ENCODE measurements at regions not wholly inside any gene's neighbourhood (a gene's known extent, or its start where the extent isn't known, plus 50 kb on each side); places are given as distances from the start of the nearest gene placed in this dataset.

DNA sequence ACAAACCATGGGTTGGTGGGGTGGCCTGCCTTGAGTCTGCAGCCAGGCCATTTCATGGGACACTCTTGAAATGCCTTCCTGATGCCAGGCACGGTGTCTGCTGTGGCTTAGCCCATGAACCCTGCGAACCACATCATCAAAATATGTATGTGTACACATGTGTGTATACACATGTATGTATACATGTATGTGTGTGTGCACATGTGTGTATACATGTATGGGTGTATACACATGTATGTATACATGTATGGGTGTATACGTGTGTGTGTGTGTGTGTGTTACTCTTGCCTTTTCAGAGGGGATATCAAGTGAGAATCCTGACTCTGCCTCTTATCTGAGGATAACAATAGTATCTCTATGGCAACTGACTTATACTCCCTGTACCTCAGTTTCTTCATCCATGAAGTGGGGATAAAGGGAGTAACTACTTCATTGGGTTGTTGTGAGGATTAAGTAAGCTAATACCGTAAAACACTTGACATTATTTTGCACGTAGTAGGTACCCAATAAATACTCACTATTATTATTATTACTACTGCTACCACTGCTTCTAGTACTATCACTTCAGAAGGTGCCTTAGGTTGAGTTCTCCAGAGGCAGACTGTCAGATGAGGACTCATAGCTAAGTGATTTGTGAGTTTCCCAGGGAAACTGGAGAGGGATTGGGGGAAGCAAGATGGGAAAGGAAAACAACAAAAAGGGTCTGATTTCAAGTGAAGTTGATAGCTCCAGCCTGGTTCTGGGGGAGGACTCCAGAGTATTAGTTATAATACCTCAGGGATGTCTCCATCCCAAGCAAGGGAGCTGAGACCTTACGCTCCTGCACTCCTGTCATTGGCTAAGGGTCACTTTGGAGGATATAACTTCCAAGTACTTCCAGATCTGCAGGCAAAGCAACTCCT, 110.5 kb downstream of the VEGFA start:
- CTCF ChIA-PET, result interaction anchor here (0.6 to 1.3 kb wide), 2 partner anchors 18 to 72 kb away, joined by 4 read pairs; no protein-coding TSS in a partner anchor
- Mint-ChIP-seq H3K4me1 (no peaks in the 10 kb centered on the region), H3K4me3 (no peak overlapping the region), H3K9me3 (no peaks in the 10 kb centered on the region), H3K27me3 (no peaks in the 10 kb centered on the region), H3K36me3 (ENCODE audit: low read depth) (no peaks in the 10 kb centered on the region), H3K27ac (no peak overlapping the region)
- POLR2A ChIA-PET, result no interaction called here
- DNase-seq, result no peak

DNA sequence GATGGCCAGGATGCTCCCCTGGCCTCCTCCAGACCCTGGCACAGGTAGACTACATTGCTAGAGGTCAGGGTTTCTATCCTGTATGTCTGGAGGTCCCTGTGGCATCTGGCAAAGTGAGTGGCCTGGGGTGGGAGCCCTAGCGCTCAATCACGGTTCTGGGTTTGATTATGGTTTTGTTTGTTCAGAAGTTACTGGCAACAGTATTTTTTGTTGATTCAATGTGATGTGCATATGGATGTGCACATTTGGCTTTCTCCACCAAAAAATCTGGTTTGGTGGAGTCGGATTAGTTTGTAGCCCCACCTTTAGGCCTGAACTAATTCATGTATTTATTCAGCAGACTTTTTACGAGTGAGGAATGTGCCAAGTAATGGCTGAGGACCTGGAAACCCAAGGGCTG, 109.7 kb downstream of the VEGFA start:
- Mint-ChIP-seq H3K27ac (no peak overlapping the region), H3K9me3 (no peaks in the 10 kb centered on the region), H3K36me3 (ENCODE audit: low read depth) (no peaks in the 10 kb centered on the region), H3K4me1 (no peaks in the 10 kb centered on the region), H3K27me3 (no peaks in the 10 kb centered on the region), H3K4me3 (no peak overlapping the region)
- CTCF ChIA-PET, result no interaction called here
- DNase-seq, result no peak
- POLR2A ChIA-PET, result no interaction called here

DNA sequence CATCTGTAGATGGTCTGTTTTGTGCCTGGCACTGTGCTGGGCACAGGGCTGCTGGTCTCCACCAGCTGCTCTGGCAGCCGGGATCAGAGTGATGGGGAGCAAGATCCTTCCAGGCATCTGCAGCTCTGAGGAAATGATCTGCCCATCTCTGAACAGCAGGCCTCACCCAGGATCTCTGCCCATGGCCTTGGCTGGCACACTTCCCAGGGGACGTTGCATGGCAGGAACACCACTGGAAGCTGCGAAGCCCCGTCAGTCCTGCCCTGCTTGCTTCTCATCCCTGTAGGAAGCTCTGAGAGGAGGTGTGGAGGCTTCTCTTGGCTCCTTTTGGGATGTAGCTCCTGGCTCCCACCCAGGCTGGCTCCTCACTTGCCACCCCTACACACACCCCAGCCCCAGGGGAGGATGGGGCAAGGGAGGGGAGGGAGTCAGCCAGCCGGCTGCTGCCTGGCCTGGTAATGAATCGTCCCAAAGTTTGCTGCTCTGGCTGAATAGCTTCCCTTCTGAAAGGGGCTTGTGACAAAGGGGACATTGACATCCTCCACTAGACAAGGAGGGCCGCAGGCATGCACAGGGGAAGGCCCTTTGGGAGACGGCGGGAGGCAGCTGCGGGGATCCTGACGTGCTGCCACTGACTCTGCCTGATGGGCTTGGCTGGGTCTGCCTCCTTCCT, 108.9 kb downstream of the VEGFA start:
- Mint-ChIP-seq H3K4me1 (no peaks in the 10 kb centered on the region), H3K27me3 (no peaks in the 10 kb centered on the region), H3K36me3 (ENCODE audit: low read depth) (no peaks in the 10 kb centered on the region), H3K4me3 (no peak overlapping the region), H3K9me3 (no peaks in the 10 kb centered on the region), H3K27ac (no peak overlapping the region)
- no peak for DNase-seq
- CTCF ChIA-PET, result interaction anchor here (0.5 to 0.9 kb wide), 2 partner anchors 19 to 27 kb away, joined by 3 read pairs; no protein-coding TSS in a partner anchor
- POLR2A ChIA-PET, result no interaction called here

DNA sequence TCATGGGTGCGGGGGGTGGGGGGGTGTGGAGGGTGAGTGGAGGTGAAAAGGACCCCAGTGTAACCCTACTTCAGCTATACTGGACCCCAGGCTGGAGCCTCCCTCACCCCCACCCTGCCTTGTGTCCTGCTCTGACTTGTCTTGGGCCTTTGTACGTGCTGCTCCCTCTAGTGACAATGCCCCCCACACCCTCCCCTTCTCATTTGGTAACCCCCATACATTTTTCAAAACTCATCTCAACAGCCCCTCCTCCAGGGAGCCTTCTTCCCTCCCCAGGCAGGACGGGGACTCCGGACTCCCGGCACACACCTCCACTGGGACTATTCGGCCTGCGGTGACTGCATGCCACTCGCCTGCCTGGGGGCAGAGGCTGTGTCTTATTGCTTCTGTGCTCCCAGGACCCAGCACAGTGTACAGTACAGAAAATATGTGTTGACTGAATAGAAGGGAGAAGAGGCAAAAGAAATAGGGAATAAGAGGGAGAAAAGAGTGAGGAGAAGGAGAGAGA, 108.2 kb downstream of the VEGFA start:
- no peaks in the 10 kb centered on the region for H3K9me3 Mint-ChIP-seq
- CTCF ChIA-PET, result no interaction called here
- DNase-seq, result no peak
- H3K4me3 Mint-ChIP-seq, result no peak overlapping the region
- no peak overlapping the region for H3K27ac Mint-ChIP-seq
- no peaks in the 10 kb centered on the region for H3K36me3 Mint-ChIP-seq (ENCODE audit: low read depth)
- no peaks in the 10 kb centered on the region for H3K4me1 Mint-ChIP-seq
- no peaks in the 10 kb centered on the region for H3K27me3 Mint-ChIP-seq
- POLR2A ChIA-PET, result no interaction called here

- no peak overlapping the region for H3K27ac Mint-ChIP-seq
- CTCF ChIA-PET, result no interaction called here
- H3K4me3 Mint-ChIP-seq, result no peak overlapping the region
- POLR2A ChIA-PET, result no interaction called here
- H3K27me3 Mint-ChIP-seq, result no peaks in the 10 kb centered on the region
- no peak for DNase-seq
- no peaks in the 10 kb centered on the region for H3K4me1 Mint-ChIP-seq
- H3K9me3 Mint-ChIP-seq, result no peaks in the 10 kb centered on the region
- no peaks in the 10 kb centered on the region for H3K36me3 Mint-ChIP-seq (ENCODE audit: low read depth)
Observed at GRCh38 chr6:43877463-43878126, 107.6 kb downstream of the VEGFA start.

- no peak overlapping the region for H3K27ac Mint-ChIP-seq
- no peaks in the 10 kb centered on the region for H3K27me3 Mint-ChIP-seq
- H3K9me3 Mint-ChIP-seq, result no peaks in the 10 kb centered on the region
- H3K36me3 Mint-ChIP-seq (ENCODE audit: low read depth), result no peaks in the 10 kb centered on the region
- ChIA-PET CTCF (no interaction called here), POLR2A (no interaction called here)
- no peak for DNase-seq
- H3K4me3 Mint-ChIP-seq, result no peak overlapping the region
- H3K4me1 Mint-ChIP-seq, result no peaks in the 10 kb centered on the region
Observed at GRCh38 chr6:43877036-43877435, 107.0 kb downstream of the VEGFA start.

- Mint-ChIP-seq H3K9me3 (no peaks in the 10 kb centered on the region), H3K27ac (no peak overlapping the region), H3K4me3 (no peak overlapping the region), H3K4me1 (no peaks in the 10 kb centered on the region), H3K36me3 (ENCODE audit: low read depth) (no peaks in the 10 kb centered on the region), H3K27me3 (no peaks in the 10 kb centered on the region)
- CTCF ChIA-PET, result no interaction called here
- POLR2A ChIA-PET, result no interaction called here
- no peak for DNase-seq
Observed at GRCh38 chr6:43876602-43877001, 106.6 kb downstream of the VEGFA start.

DNA sequence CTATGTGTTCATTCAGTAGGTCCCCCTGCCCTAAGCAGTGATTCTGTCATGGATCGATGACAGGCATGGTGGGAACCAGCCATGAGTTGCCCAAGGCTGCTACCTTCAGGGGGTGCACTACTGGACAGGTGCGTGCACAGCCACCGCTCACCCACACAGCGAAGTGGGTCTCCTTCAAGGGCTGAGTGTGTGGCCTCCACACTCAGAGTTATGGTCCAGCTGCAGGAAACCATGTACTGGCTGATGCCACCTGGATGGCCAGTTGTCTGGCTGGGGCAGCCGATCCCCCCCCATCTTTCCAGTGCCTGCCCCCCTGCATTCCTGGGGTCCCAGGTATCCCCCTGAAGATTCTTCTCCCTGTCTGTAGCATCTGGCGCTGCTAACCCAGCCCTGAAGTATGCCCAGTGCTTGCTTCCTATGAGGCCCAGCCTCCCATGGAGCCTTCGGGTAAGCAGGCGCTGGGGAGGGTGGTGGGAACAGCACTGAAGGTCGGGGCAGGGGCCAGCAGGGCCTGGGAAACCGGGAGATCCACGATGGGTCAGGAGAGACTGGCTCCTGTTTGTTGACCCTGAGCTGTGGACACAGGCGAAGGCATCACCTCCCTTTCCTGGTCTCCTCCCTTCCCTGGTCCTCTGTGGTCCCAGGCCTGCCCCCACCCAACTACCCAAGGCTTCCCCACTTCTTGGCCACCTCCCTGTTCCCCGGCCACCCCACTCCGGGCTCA, 106.0 kb downstream of the VEGFA start:
- H3K4me3 Mint-ChIP-seq, result no peak overlapping the region
- POLR2A ChIA-PET, result no interaction called here
- H3K36me3 Mint-ChIP-seq (ENCODE audit: low read depth), result no peaks in the 10 kb centered on the region
- DNase-seq, result no peak
- H3K27ac Mint-ChIP-seq, result no peak overlapping the region
- H3K9me3 Mint-ChIP-seq, result no peaks in the 10 kb centered on the region
- no peaks in the 10 kb centered on the region for H3K27me3 Mint-ChIP-seq
- no peaks in the 10 kb centered on the region for H3K4me1 Mint-ChIP-seq
- CTCF ChIA-PET, result no interaction called here

GRCh38 chr6:43874814-43875590, 105.0 kb downstream of the VEGFA start:
- Mint-ChIP-seq H3K27ac (no peak overlapping the region), H3K27me3 (no peaks in the 10 kb centered on the region), H3K4me3 (no peak overlapping the region), H3K36me3 (ENCODE audit: low read depth) (no peaks in the 10 kb centered on the region), H3K4me1 (no peaks in the 10 kb centered on the region), H3K9me3 (no peaks in the 10 kb centered on the region)
- ChIA-PET POLR2A (no interaction called here), CTCF (no interaction called here)
- no peak for DNase-seq

GRCh38 chr6:43873806-43874714, 104.0 kb downstream of the VEGFA start:
- Mint-ChIP-seq H3K36me3 (ENCODE audit: low read depth) (no peaks in the 10 kb centered on the region), H3K27ac (no peak overlapping the region), H3K4me3 (no peak overlapping the region), H3K9me3 (no peaks in the 10 kb centered on the region), H3K4me1 (no peaks in the 10 kb centered on the region), H3K27me3 (no peaks in the 10 kb centered on the region)
- DNase-seq, result no peak
- ChIA-PET POLR2A (no interaction called here), CTCF (no interaction called here)

DNA sequence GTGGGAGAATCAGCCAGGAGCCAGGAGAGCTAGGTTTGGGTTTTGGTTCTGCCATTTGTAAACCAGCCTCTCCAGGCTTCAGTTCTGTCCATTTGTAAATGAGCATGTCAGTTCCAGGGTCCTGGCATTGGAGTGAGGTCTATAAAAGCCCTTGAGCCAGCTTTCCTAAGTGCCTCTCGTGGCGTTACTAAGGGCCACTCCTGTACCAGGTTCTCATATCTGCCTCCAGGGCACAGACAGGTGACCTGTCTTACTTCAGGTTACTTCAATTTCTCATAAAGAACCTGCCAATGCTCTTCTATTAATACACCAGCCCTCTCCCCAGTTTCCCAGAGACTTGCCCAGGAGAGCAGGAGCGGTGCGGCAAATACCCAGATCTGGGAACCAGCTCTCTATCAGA, 101.9 kb downstream of the VEGFA start:
- CTCF ChIA-PET, result no interaction called here

More for the DNA sequence above, 101.9 kb downstream of the VEGFA start:
- H3K27ac Mint-ChIP-seq, result no peak overlapping the region
- POLR2A ChIA-PET, result no interaction called here
- H3K4me3 Mint-ChIP-seq, result no peak overlapping the region
- no peak for DNase-seq
- H3K36me3 Mint-ChIP-seq (ENCODE audit: low read depth), result no peaks in the 10 kb centered on the region
- no peaks in the 10 kb centered on the region for H3K4me1 Mint-ChIP-seq
- H3K9me3 Mint-ChIP-seq, result no peaks in the 10 kb centered on the region
- H3K27me3 Mint-ChIP-seq, result no peaks in the 10 kb centered on the region
